CD4-positive, alpha-beta T cell treated with Interleukin-2 at 100 ng/mL for 4 hours (primary cell): ENCODE measurements at regions not wholly inside any gene's neighbourhood (a gene's known extent, or its start where the extent isn't known, plus 50 kb on each side); places are given as distances from the start of the nearest gene placed in this dataset.

Experiments used
- DNase-seq: peaks from one replicate; pipeline ENCODE4 v3.0.0-alpha.2; 2020; ENCODE audit warnings: low spot score

DNA sequence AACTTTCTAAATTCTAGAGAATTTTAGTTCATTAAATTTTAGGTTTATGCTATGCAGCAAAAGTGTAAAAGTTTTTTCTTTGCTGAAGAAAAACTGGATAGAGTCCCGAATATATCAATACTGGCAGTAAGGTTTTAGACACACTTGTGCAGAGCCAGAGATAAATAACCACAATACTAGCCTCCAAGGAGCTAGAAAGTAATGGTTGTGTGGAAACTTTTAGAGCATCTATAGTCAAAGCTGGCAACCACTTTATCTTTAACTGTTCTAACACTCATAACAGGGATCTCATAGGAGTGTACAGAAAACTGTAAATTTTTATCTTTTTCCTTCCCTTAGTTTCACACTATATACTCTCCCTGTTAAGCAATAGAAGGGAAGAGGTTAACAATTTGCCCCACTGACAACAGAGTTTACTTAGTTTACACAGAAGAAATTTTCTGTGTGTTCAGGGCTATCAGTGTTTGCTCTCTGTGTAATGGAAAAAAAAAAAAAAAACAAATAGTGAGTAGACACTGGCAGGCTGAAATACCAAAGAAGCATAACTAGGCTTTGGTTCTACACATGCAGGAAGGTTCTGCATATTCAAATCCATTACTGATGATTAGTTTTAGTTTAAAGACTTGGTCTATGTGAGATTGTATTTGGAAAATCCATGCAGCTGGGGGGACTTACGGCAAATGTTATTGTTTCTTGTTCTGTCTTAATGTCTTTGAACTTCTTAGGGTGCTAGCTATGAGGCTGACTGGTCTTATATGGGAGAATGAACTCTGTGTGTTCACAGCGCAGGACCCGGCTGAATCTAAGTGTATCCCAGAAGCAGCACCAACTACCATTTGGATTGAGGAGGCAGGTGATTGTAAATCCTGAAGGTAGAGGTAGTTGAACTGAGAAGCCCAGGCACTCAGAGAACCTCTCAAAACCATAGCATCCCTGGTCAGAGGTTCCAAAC lies 187.6 kb downstream of the PCSK1 start:
- DNase-seq: no peak

DNA sequence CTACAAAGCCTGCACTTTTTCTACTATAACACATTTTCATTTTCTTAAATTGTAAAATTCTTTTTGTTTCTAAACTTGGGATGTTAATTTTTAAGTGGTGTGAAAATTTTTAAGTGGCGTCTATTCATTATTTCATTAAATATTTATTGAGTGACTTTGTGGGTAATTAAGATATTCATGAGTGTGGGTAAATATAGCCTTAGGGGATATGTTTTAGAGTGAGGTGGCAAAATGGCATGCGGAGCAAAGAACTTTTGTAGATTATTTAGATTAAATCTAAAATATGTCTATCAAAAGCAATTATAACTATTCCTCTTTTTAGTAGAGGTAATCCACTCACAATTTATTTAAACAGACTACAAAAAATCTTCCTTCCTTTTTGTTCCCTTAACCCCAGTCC lies 188.4 kb downstream of the PCSK1 start:
- no peak for DNase-seq

DNA sequence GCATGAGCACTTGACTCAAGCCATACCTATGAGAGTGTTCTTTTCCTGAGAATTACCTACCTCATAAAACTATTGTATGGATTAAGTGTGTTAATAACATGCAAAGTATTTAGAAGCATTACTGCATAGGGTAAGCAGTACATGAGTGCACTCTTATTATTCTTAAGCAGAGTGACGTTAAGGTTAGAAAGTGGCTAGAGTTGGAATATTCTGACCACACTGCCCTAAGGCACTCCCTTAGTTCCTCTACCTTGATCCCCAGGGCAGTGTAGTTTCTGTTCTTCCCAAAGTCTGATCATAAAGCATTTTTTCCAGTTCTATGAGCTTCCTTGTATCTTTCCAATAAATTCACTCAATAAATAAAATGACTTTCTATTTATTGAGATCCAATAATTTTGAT lies 189.2 kb downstream of the PCSK1 start:
- DNase-seq: no peak

DNA sequence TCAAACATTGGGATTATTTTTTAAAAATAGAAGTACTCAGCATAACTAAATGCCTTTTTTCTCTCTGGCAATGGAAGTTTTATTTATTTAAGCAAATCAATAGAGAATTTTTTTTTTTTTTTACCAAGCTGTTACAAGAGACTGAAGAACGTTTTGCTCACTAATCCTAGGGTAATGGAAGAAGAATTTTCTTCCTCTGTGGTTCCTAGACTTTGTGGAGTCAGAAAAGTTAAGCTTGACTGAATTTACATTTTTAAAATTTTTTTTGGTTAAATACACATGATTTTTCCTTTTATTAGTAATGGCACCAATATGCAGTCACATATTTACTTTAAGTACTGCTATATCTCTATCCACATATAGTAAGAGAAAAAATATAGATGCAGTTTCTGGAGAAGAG lies 189.8 kb downstream of the PCSK1 start:
- no peak for DNase-seq

DNA sequence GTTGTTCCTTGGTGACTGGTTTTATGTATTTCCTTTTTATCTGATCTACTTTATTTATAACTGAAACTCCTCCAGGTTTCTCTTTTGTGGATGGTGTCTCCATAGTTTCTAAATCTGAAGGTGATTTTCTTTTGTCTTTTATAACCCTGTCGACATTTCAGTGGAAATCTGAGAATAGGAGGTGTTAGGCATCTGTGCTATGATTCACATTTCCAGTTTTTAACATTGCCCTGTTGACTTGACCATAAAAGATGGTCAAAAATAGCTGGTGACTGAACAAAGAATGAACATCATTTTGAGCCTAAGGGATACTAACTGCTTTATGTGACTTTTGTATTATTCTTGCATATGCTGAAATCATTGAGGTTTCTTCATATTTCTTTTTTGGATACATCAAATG lies 190.5 kb downstream of the PCSK1 start:
- DNase-seq: no peak

DNA sequence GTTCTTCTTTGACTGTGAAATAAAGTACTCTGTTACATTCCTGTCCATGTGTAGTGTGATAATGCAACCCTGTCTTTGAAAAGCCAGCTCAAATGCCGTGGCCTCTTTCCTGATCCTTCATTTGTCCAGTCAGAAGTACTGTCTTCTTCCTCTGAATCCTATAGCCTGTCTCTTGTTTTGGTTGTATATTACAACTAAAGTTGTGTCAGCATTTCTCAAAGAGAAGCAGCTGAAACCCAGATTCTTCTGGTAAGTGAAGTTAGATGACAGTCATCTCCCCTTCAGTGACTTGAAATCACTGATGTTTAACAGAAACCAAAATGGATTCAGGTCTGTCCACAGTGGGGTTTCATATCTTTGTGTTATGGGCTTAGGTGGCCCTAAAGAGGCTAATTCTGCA lies 196.2 kb downstream of the PCSK1 start:
- no peak for DNase-seq

DNA sequence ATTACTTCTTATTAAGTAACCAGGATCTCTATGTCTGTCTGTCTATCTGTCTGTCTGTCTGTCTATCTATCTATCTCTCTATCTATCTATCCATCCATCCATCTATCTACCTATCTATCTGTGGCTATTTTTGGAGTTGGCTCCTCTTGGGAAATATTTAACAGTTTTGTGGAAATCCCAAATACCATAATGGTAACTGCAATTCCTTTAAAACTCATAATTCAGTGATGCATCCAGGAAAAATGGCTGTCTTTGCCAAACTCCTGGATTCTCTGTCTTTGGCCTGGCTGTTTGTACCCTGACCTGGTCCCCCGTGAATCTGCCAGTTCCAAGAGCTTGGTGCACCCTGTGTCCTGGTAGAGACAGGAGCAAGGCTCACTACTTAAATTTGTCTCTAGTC lies 197.0 kb downstream of the PCSK1 start:
- DNase-seq: no peak

DNA sequence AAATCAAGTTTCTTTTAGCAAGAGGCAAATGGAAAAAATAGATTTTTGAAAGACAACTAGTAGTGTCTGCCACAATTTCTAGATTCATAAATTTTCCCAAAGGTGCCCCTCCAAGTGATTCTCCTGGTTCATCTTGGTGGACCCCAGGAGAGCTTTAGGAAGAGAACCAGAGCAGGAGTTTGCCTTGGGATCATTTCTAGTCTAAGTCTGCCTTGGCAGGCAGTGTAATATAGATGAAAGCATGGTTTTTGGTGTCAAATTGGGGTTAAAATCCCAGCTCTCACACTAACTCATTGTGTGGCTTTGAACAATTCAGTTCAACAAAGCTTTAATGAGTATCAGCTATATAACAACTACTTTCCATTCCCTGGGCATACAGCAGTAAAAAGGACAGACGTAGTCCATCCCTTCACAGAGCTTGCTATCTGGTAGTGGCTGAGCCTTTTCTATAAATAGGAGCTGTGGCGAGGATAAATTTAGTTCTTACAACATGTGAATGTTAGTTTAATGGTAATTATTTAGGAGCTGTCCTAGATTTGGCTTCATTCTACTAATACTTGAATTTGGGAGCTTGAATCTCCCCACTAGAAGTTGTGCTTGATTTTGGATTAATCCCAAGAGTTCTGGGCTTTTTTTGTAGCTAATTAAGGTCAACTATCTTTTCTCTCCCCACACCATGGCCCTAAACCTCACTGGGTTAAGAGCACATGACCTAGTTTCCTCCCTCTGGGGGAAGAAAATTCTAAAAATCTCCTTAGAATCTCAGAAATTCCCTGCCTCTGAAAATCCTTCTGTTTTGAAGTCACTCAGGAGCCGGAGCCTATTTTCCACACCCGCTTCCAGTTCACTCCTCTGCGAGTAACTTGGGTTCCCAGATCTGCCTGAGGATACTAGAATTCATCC lies 197.8 kb downstream of the PCSK1 start:
- DNase-seq: no peak

DNA sequence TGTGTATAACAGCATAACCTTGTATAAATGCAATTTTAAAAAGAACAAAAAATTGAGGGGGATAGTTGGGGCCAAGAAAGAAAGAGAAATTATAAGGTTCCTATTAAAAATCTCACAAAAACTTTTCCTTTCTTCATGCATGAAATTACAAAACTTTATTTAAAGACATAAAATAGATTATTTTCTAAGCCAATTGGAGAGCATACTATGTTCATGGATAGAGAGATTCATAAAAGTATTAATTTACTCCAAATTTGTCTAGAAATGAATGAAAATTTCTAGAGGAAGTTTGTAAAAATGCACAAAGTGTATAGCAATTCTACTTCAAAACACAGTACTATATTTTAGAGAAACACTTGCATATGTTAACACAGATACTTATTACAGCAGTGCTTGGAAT lies 200.4 kb downstream of the PCSK1 start:
- no peak for DNase-seq

DNA sequence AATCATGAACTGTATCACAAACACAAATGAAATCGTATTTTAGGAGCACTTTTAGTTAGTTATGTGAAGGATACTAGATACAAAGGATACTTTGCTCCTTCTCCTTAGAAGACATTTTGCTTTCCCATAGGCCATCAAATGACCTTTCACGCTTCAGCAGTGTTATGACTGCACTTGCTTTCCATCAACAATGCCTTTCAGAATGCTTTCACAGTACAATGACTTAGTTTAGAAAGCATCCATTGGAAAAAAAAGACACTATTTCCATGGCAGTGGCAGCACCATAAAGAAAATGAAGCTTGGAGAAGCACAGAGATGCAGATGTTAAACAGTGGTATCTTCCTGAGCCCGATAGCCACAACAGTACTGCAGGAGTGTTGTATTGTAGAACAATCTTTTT lies 203.9 kb downstream of the PCSK1 start:
- DNase-seq: no peak

DNA sequence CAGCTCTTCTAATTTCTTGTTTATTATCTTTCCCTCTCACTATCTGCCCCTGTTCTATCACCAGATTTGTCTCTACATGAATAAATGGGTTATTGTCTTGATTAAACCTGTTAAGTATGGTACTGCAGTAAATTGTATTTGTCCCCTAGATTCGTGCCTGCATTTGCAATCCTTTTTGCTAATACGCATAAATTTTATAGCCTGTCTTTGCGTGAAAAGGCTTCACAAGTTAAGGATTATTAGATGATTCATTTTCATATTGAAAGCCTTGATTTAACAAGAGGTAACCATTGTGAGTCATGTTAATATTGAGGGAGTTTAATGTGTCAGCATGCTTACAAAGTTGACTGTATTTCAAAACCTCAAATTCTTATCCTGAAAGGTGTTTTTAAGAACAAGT lies 204.6 kb downstream of the PCSK1 start:
- no peak for DNase-seq

DNA sequence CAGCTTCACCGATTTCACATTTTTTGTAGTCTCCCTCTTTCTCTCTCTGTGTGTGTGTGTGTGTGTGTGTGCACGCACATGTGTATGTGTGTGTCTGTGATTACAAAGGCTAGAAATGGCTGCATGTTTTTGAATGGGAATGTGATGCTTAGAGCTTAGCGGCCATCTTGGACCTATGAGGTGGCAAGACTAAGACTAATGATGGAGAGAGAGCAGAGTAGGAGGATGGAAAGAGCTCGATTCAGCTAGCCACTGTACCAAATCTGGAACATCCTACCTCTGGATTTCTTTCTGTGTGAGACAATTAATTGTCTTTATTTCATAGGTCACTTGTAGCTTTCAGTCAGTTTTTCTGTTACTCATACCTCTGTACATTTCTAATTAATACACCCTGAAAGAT lies 205.1 kb downstream of the PCSK1 start:
- DNase-seq: no peak

DNA sequence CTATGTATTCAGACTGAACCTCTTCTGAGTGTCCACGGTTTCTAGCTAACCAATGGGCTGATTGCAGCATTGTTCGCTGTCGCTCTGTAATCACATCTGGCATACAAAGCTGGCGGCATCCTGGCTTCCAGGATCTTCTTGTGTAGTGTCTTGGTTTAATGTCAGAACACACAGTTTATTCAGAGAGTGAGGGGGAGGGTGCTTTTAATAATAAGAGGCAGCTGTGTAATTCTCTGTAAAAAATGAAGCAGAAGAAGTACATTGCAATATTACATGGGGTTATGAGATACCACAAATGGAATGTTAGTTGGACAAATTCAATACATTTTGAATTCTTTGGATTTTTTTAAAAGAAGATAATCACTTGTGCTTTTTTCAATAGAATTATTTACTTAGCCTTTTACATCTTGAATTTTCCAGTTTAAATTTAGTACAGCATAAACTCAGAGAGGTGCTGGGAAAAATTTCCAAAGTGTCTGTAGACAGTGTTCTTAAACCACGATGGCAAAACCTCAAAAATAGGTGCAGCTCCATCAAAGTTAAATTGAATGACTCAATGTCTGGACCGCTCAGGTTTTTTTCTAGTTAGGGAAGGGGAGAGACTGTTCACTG lies 206.0 kb downstream of the PCSK1 start:
- DNase-seq: no peak

DNA sequence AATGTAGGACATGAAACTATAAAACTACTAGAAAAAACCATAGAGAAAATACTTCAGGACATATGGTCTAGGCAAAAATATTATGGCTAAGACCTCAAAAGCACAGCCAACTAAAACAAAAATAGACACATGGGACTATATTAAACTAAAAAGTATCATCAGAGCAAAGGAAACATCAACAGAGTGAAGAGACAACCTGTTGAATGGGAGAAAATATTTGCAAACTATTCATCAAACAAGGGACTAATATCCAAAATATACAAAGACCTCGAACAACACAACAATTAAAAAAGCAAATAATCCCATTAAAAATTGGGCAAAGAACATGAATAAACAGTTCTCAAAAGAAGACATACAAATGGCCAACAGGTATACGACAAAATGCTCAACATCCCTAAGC lies 210.9 kb downstream of the PCSK1 start:
- no peak for DNase-seq

DNA sequence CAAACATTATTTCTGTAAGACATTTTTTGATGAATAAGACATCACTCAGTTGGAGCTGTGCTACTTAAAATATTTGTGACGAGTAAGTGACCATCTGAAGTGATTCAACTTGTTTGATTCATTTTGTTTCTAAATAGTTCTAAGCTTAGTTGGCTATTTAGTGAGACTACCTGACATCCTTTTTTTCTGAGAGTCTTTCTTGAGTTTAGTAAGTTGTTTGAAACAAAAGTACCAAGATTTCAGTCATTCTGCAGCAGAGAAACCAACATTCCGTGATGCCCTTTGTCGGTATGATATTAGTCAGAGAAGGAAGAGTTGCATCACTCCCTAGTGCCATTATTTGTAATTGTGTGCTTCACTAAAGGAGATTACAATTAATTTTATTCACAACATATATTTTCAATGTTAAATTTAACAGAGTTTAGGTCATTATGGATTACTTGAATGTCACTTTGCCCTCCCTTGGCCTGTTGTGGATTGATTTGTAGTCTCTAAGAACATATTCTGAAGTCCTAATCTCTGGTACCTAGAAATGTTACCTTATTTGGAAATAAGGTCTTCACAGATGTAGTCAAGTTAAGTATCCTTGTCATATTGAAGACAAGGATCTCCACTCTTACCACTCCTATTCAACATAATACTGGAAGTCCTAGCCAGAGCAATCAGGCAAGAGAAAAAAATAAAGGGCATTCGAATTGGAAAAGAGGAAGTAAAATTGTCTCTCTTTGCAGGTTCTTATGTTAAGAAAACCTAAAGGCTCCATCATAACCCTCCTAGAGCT lies 212.2 kb downstream of the PCSK1 start:
- DNase-seq: no peak

DNA sequence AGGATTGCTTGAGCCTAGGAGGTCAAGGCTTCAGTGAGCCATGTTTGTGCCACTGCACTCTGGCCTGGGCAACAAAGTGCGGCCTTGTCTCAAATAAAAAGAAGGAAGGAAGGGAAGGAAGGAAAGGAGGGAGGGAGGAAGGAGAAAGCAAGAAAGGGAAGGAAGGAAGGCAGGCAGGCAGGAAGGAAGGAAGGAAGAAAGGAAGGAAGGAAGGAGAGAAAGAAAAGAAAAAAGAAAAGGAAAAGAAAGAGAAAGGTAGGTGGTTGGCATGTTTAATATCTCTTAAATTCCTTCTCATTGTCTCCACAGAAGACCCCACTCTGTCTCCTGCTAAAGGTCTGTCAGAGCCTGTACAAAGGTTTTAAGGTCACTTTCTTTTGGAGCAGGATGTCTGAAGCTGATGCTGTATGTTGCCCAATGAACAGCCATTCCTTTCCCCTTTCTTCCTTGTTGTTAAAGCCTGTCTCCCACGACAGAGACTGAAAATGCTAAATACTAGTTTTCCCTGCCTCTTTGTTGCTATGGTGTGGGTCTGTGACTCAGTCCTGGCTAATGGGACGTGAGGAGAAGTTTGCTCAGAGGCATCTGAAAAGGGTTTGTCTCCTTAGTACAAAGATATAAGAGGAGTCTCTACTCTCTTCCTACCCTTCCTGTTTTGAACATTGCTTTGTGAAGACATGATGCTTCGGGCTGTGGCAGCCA lies 213.3 kb downstream of the PCSK1 start:
- no peak for DNase-seq

DNA sequence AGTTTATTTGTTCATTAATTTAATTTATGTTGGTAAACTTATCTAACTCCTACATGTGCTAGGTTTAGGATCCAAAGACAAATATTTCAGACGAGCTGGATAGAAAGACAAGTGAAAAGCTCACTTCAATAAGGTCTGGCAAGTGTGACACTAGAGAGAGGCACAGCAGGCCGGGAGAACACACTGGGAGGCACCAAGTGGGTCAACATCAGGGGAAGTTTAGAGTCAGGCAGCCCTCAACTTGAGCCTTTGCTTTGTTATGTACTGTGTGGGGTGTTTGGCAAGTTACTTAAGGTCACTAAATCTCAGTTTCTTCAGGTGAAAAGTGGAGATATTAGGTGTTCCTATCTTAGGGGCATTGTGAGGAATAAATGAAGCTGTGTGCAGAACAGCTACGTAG lies 214.4 kb downstream of the PCSK1 start:
- DNase-seq: no peak

DNA sequence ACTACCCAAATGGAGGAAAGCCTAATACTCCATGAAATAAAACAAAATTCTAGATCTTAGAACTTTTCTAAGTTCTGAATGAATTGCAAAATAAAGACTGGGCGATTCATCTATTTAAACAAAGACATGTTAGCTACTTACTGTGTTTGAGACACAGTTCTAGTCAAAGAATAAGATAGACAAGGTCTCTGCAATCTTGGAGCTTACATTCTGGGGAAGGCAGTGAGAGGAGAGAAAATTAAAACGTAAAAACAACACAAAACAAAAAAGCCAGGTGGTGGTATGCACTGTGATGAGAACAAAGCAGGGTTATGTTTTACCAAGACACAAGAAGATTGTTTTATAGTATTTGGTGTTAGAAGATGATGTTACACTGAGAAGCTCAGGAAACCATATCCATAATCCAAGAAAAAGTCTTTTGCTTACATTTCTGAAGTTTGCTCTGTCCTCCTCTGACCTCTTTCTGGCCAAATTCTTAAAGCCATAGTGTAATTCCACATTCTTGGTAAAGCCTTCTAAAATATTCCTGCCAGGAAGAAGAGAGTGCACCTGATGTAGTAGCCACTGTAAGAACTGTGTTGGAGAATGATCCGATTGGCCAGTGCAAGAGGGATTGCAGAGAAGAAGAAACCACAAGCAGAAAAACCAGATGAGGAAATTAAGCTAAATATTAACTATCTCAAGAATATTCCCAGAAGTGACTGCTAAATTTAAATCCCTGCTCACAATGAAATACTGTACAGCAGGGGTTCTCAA lies 218.4 kb downstream of the PCSK1 start:
- DNase-seq: no peak

DNA sequence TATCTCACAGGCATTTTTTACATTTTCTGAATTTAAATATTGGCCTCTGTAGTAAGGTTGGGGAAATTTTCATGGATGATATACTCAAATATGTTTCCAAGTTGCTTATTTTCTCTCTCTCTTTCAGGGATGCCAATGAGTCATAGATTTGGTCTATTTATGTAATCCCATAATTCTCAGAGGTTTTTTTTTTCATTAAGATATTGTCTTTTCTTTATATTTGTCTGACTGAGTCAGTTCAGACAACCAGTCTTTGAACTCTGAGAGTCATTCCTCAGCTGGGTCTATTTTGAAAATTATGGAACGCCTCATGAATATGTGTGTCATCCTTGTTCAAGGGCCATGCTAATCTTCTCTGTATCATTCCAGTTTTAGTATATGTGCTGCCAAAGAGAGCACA lies 223.2 kb downstream of the PCSK1 start:
- no peak for DNase-seq

DNA sequence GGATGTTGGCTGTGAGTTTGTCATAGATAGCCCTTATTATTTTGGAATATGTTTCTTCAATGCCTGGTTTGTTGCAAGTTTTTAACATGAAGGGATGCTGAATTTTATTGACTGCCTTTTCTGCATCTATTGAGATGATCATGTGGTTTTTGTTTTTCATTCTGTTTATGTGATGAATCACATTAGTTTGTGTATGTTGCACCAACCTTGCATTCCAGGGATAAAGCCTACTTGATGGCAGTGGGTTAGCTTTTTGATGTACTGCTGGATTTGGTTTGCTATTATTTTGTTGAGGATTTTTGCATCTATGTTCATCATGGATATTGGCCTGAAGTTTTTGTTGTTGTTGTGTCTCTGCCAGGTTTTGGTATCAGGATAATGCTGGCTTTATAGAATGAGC lies 225.6 kb downstream of the PCSK1 start:
- DNase-seq: no peak

DNA sequence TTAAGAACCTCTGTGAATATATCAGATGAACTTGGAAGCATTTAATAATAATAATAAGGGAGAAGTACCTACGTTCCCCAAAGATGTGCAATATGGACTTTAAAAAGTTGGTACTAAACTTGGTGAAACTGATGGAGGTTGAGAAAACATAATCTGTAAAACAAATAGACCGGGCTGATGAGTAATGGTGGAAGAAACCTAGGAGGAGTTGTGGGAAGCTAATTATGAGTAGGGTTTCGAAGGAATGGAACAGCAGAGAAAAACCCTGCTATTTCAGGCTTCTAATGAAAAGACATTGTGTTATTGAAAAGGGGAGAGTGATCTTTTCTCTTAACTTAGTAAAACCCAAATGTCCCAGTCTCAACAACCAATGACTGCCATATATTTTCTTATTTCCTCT lies 229.3 kb downstream of the PCSK1 start:
- DNase-seq: no peak
